HG03558 (cell line): ENCODE measurements at regions not wholly inside any gene's neighbourhood (a gene's known extent, or its start where the extent isn't known, plus 50 kb on each side); places are given as distances from the start of the nearest gene placed in this dataset.
"Not testable (repeated sequence)": the region's sequence is repeated elsewhere in the genome, so short reads cannot be mapped to it uniquely, and the experiment has no call there.

ENCODE experiments used
- ATAC-seq: cut with Tn5 transposase; IDR thresholded peaks from one replicate; pipeline ENCODE4 v1.9.1; 2021; ENCODE audit warnings: moderate number of reproducible peaks; ENCODE audit not compliant: unreplicated experiment; ENCODE audit errors: extremely low read depth

- ATAC-seq = no peak
Observed at GRCh38 chr17:63019138-63019873, 53.3 kb downstream of the TANC2 start.

- no peak for ATAC-seq
Observed at GRCh38 chr17:63022567-63022966, 56.5 kb downstream of the TANC2 start.

GRCh38 chr17:63023049-63023448 lies 57.0 kb downstream of the TANC2 start:
- no peak for ATAC-seq

- ATAC-seq = no peak
Observed at GRCh38 chr17:63024201-63024600, 58.2 kb downstream of the TANC2 start.

- no peak for ATAC-seq
Observed at GRCh38 chr17:63024716-63025115, 58.7 kb downstream of the TANC2 start.

GRCh38 chr17:63025637-63026036 lies 59.6 kb downstream of the TANC2 start:
- not testable (repeated sequence) for ATAC-seq

GRCh38 chr17:63029541-63029940 lies 63.5 kb downstream of the TANC2 start:
- no peak for ATAC-seq

- ATAC-seq = no peak
Observed at GRCh38 chr17:63032142-63032541, 66.1 kb downstream of the TANC2 start.

- ATAC-seq = no peak
Observed at GRCh38 chr17:63033142-63033541, 67.1 kb downstream of the TANC2 start.

GRCh38 chr17:63035271-63035670 lies 69.2 kb downstream of the TANC2 start:
- ATAC-seq = no peak

GRCh38 chr17:63035695-63036094 lies 69.7 kb downstream of the TANC2 start:
- ATAC-seq = no peak

GRCh38 chr17:63039342-63039741 lies 73.3 kb downstream of the TANC2 start:
- ATAC-seq = no peak

- no peak for ATAC-seq
Observed at GRCh38 chr17:63039899-63040602, 74.0 kb downstream of the TANC2 start.

GRCh38 chr17:63040816-63041215 lies 74.8 kb downstream of the TANC2 start:
- ATAC-seq = no peak

- no peak for ATAC-seq
Observed at GRCh38 chr17:63041251-63041650, 75.2 kb downstream of the TANC2 start.

GRCh38 chr17:63041722-63042121 lies 75.7 kb downstream of the TANC2 start:
- no peak for ATAC-seq

- ATAC-seq = no peak
Observed at GRCh38 chr17:63042256-63042812, 76.3 kb downstream of the TANC2 start.

GRCh38 chr17:63057560-63057959 lies 91.5 kb downstream of the TANC2 start:
- not testable (repeated sequence) for ATAC-seq

- no peak for ATAC-seq
Observed at GRCh38 chr17:63066158-63066813, 100.3 kb downstream of the TANC2 start.

GRCh38 chr17:63069245-63069644 lies 103.2 kb downstream of the TANC2 start:
- no peak for ATAC-seq

- ATAC-seq = no peak
Observed at GRCh38 chr17:63070031-63070430, 104.0 kb downstream of the TANC2 start.
